SK-N-SH (cell line): ENCODE measurements at regions not wholly inside any gene's neighbourhood (a gene's known extent, or its start where the extent isn't known, plus 50 kb on each side); places are given as distances from the start of the nearest gene placed in this dataset.

Source experiments
- CTCF ChIA-PET: fragments of 300-600, 350-600 bp; formaldehyde crosslinking; extraction: SDS; loops from one replicate; lab custom pipeline; 2021; lab: Yijun Ruan, JAX
- POLR2A ChIA-PET: fragments of 350-600 bp; sonication (Branson Sonifier 250); formaldehyde crosslinking; extraction: SDS; loops from one replicate; lab custom pipeline; 2020; ENCODE audit warnings: antibody characterized with exemption, inconsistent platforms; lab: Yijun Ruan, JAX
- DNase-seq: peaks from one replicate; pipeline ENCODE4 v3.0.0; 2012
- H2AFZ ChIP-seq: fragments of 200-600 bp; sonication (generic); 2 replicates; pipeline ENCODE4 v1.8.1; 2016; ENCODE audit warnings: antibody characterized with exemption, mild to moderate bottlenecking, low read depth
- H3F3A ChIP-seq: fragments of 200-600 bp; sonication (generic); replicated peaks from 2 replicates; pipeline ENCODE3; 2016; ENCODE audit warnings: antibody characterized with exemption, mild to moderate bottlenecking; ENCODE audit not compliant: insufficient read depth
- H3K27ac ChIP-seq, 2 experiments: fragments of 200-500 bp in 1 of 2; fragments of 200-600 bp in 1 of 2; sonication (Bioruptor generic) in 1 of 2; sonication (generic), shearing (Covaris generic) in 1 of 2; 2 replicates each; pipeline versions ENCODE4 v1.5.1 to v1.6.1; 2014 to 2016; ENCODE audit warnings: low read depth in 2 of 2, inconsistent platforms in 1 of 2, low read length in 1 of 2, mild to moderate bottlenecking in 1 of 2, mixed read lengths in 1 of 2
- H3K27me3 ChIP-seq: fragments of 200-600 bp; sonication (generic), shearing (Covaris generic); 2 replicates; pipeline ENCODE4 v1.6.1; 2016; ENCODE audit warnings: mixed run types; ENCODE audit not compliant: insufficient read depth
- H3K36me3 ChIP-seq, 2 experiments: fragments of 200-500 bp in 1 of 2; fragments of 200-600 bp in 1 of 2; sonication (Bioruptor generic) in 1 of 2; sonication (generic) in 1 of 2; replicated peaks in 1 of 2; 2 replicates each; pipeline versions ENCODE3 to v1.5.1; 2014 to 2016; ENCODE audit warnings: low read length in 1 of 2, mild to moderate bottlenecking in 1 of 2; ENCODE audit not compliant: insufficient read depth in 2 of 2, control insufficient read depth in 1 of 2
- H3K4me1 ChIP-seq, 2 experiments: fragments of 200-500 bp in 1 of 2; fragments of 200-600 bp in 1 of 2; sonication (Bioruptor generic) in 1 of 2; sonication (generic), shearing (Covaris generic) in 1 of 2; 2 replicates each; pipeline versions ENCODE4 v1.5.1 to v1.6.1; 2014 to 2016; ENCODE audit warnings: low read depth in 1 of 2, low read length in 1 of 2, mixed run types in 1 of 2; ENCODE audit not compliant: insufficient read depth in 2 of 2, control insufficient read depth in 1 of 2
- H3K4me2 ChIP-seq: fragments of 200-600 bp; sonication (generic), shearing (Covaris generic); 2 replicates; pipeline ENCODE4 v1.6.1; 2017; ENCODE audit warnings: mixed run types
- H3K4me3 ChIP-seq, 2 experiments: fragments of 200-500 bp in 1 of 2; fragments of 200-600 bp in 1 of 2; sonication (Bioruptor generic) in 1 of 2; sonication (generic), shearing (Covaris generic) in 1 of 2; 2 replicates each; pipeline versions ENCODE4 v1.5.1 to v1.8.1; 2014 to 2016; ENCODE audit warnings: low read depth in 2 of 2, inconsistent platforms in 1 of 2, low read length in 1 of 2, mild to moderate bottlenecking in 1 of 2, mixed read lengths in 1 of 2, moderate library complexity in 1 of 2
- H3K79me2 ChIP-seq: fragments of 200-600 bp; sonication (generic); 2 replicates; pipeline ENCODE4 v1.8.1; 2017; ENCODE audit warnings: mild to moderate bottlenecking; ENCODE audit not compliant: insufficient read depth
- H3K9ac ChIP-seq: fragments of 200-600 bp; sonication (generic); 2 replicates; pipeline ENCODE4 v1.6.1; 2017; ENCODE audit warnings: mixed run types
- H3K9me2 ChIP-seq: fragments of 200-600 bp; sonication (generic); 2 replicates; pipeline ENCODE4 v1.6.1; 2017; ENCODE audit warnings: mixed run types
- H3K9me3 ChIP-seq: fragments of 200-600 bp; sonication (generic); 2 replicates; pipeline ENCODE4 v1.6.1; 2017; ENCODE audit warnings: mixed run types, mild to moderate bottlenecking, moderate library complexity
- H4K20me1 ChIP-seq: fragments of 200-600 bp; sonication (generic); 2 replicates; pipeline ENCODE4 v1.6.1; 2017; ENCODE audit warnings: mild to moderate bottlenecking, mixed run types; ENCODE audit not compliant: insufficient read depth
- CHD2 ChIP-seq: fragments of 150-350 bp; IDR thresholded peaks from 2 replicates; pipeline ENCODE4 v1.6.1; 2018; ENCODE audit warnings: low read length; ENCODE audit not compliant: partially characterized antibody
- ELF1 ChIP-seq: IDR thresholded peaks from 2 replicates; pipeline ENCODE4 v1.4.0; 2012
- EP300 ChIP-seq, 2 experiments: IDR thresholded peaks; 2 replicates each; pipeline versions ENCODE4 v1.4.0 to v1.6.1; 2012; ENCODE audit warnings: borderline replicate concordance in 1 of 2, low read depth in 1 of 2, low read length in 1 of 2
- GABPA ChIP-seq: IDR thresholded peaks from 2 replicates; pipeline ENCODE4 v1.4.0; 2012; ENCODE audit warnings: low read depth, mild to moderate bottlenecking
- GATA2 ChIP-seq: sonication (generic); formaldehyde crosslinking; IDR thresholded peaks from 2 replicates; pipeline ENCODE4 v1.5.0; 2020; ENCODE audit warnings: mild to moderate bottlenecking, missing genetic modification reagents
- JUND ChIP-seq: IDR thresholded peaks from 2 replicates; pipeline ENCODE4 v1.4.0; 2012
- MXI1 ChIP-seq: IDR thresholded peaks from 2 replicates; pipeline ENCODE4 v1.6.1; 2012; ENCODE audit warnings: mild to moderate bottlenecking, low read depth, low read length, improper control_type of control experiment
- RAD21 ChIP-seq: IDR thresholded peaks from 2 replicates; pipeline ENCODE4 v1.6.1; 2012; ENCODE audit warnings: mild to moderate bottlenecking, low read length
- REST ChIP-seq: IDR thresholded peaks from 2 replicates; pipeline ENCODE4 v1.6.1; 2012; ENCODE audit warnings: mild to moderate bottlenecking, low read depth, low read length, moderate library complexity
- RFX5 ChIP-seq: IDR thresholded peaks from 2 replicates; pipeline ENCODE4 v1.6.1; 2012; ENCODE audit warnings: mild to moderate bottlenecking, improper control_type of control experiment, low read length
- SIN3A ChIP-seq: IDR thresholded peaks from 2 replicates; pipeline ENCODE4 v1.6.1; 2012; ENCODE audit warnings: low read depth, mild to moderate bottlenecking, low read length, moderate library complexity, borderline replicate concordance
- TAF1 ChIP-seq: IDR thresholded peaks from 2 replicates; pipeline ENCODE4 v1.6.1; 2012; ENCODE audit warnings: low read depth, mild to moderate bottlenecking, low read length, moderate library complexity, borderline replicate concordance
- TEAD4 ChIP-seq: IDR thresholded peaks from 2 replicates; pipeline ENCODE4 v1.4.0; 2012; ENCODE audit warnings: mild to moderate bottlenecking, borderline replicate concordance; ENCODE audit not compliant: insufficient read depth
- whole genome bisulfite sequencing: methylation state at CpG from one replicate; pipeline ENCODE4 v1.1.6; 2017; ENCODE audit warnings: low lambda C conversion rate; 5-methylcytosine and 5-hydroxymethylcytosine counted together
- TF ChIP-seq, protein P1 (sequence below): fragments of 150-350 bp; IDR thresholded peaks from 2 replicates; pipeline ENCODE4 v1.6.1; 2017; ENCODE audit warnings: antibody characterized with exemption, low read length, low read depth, borderline replicate concordance
- TF ChIP-seq, protein P2 (sequence below): IDR thresholded peaks from 2 replicates; pipeline ENCODE4 v1.4.0; 2012; ENCODE audit warnings: low read depth, borderline replicate concordance
- TF ChIP-seq, protein P3 (sequence below): fragments of 150-350 bp; IDR thresholded peaks from 2 replicates; pipeline ENCODE4 v1.6.1; 2016; ENCODE audit warnings: mild to moderate bottlenecking, low read depth, low read length

DNA sequence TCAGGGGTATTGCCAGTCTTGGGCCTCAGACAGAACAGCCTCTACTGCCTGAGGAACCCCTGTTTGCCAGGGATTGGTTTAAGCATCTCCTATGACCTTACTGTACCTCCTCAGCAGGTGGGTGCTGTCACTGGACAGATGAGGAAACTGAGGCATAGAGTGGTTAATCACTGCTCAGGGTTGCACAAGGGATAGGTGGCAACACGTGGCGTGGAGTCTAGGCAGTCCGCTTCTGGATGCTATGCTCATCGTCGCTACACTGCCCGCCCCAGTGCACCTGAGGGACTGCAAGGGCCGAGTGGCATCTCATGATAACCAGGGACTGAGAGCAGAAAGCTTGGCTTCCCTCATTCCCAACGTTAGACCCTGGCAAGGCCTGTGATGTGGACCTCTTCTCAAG, 101.8 kb upstream of the SULF2 start:
- TF ChIP-seq REST (no peak), GABPA (no peak), SIN3A (no peak), ELF1 (no peak), EP300 (IDR thresholded peaks at IDR 0.05; ENCODE audit: borderline replicate concordance in 1 of 2, low read depth in 1 of 2, low read length in 1 of 2) (no peak), CHD2 (no peak), RFX5 (no peak), MXI1 (no peak), TAF1 (no peak), TEAD4 (no peak), GATA2 (no peak), RAD21 (no peak), JUND (no peak)
- TF ChIP-seq, protein P1, sequence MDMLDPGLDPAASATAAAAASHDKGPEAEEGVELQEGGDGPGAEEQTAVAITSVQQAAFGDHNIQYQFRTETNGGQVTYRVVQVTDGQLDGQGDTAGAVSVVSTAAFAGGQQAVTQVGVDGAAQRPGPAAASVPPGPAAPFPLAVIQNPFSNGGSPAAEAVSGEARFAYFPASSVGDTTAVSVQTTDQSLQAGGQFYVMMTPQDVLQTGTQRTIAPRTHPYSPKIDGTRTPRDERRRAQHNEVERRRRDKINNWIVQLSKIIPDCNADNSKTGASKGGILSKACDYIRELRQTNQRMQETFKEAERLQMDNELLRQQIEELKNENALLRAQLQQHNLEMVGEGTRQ, result no peak
- TF ChIP-seq, protein P2, sequence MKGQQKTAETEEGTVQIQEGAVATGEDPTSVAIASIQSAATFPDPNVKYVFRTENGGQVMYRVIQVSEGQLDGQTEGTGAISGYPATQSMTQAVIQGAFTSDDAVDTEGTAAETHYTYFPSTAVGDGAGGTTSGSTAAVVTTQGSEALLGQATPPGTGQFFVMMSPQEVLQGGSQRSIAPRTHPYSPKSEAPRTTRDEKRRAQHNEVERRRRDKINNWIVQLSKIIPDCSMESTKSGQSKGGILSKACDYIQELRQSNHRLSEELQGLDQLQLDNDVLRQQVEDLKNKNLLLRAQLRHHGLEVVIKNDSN, result no peak
- TF ChIP-seq, protein P3, sequence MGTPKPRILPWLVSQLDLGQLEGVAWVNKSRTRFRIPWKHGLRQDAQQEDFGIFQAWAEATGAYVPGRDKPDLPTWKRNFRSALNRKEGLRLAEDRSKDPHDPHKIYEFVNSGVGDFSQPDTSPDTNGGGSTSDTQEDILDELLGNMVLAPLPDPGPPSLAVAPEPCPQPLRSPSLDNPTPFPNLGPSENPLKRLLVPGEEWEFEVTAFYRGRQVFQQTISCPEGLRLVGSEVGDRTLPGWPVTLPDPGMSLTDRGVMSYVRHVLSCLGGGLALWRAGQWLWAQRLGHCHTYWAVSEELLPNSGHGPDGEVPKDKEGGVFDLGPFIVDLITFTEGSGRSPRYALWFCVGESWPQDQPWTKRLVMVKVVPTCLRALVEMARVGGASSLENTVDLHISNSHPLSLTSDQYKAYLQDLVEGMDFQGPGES, result no peak
- ChIA-PET CTCF (no interaction called here), POLR2A (no interaction called here)
- no peaks in the 10 kb centered on the region for H3K27me3 ChIP-seq
- H3K9me2 ChIP-seq, result no peaks in the 10 kb centered on the region
- H3K36me3 ChIP-seq, result no peaks in the 10 kb centered on the region
- no peaks in the 10 kb centered on the region for H3K9me3 ChIP-seq
- no peak overlapping the region for H3K4me3 ChIP-seq
- no peaks in the 10 kb centered on the region for H3K79me2 ChIP-seq
- no peak overlapping the region for H3K9ac ChIP-seq
- WGBS, result 50% methylated on average over 8 of the region's 8 CpGs
- no peaks in the 10 kb centered on the region for H3F3A ChIP-seq
- H2AFZ ChIP-seq, result no peak overlapping the region
- no peak for DNase-seq
- H3K4me2 ChIP-seq, result no peak overlapping the region
- H3K4me1 ChIP-seq, result no peaks in the 10 kb centered on the region; a peak in 1 of 4 replicates
- no peak overlapping the region for H3K27ac ChIP-seq
- no peaks in the 10 kb centered on the region for H4K20me1 ChIP-seq
